ENCODE measurements at regions not wholly inside any gene's neighbourhood (a gene's known extent, or its start where the extent isn't known, plus 50 kb on each side); places are given as distances from the start of the nearest gene placed in this dataset.
"Not testable (repeated sequence)": the region's sequence is repeated elsewhere in the genome, so short reads cannot be mapped to it uniquely, and the experiment has no call there.

GRCh38 chr14:40694023-40694422 is 912.7 kb upstream of the LRFN5 start:
- no peak for DNase-seq (ENCODE audit: low read depth)

GRCh38 chr14:40691066-40691465 is 915.6 kb upstream of the LRFN5 start:
- no peak for DNase-seq (ENCODE audit: low read depth)

- no peak for DNase-seq (ENCODE audit: low read depth)
These were observed 920.9 kb upstream of the LRFN5 start for GRCh38 chr14:40685764-40686163.

- no peak for DNase-seq (ENCODE audit: low read depth)
These were observed 922.3 kb upstream of the LRFN5 start for GRCh38 chr14:40684328-40684727.

GRCh38 chr14:40682131-40682913 is 924.4 kb upstream of the LRFN5 start:
- DNase-seq (ENCODE audit: low read depth): no peak

GRCh38 chr14:40679256-40679655 is 927.4 kb upstream of the LRFN5 start:
- no peak for DNase-seq (ENCODE audit: low read depth)

GRCh38 chr14:40677206-40677605 is 929.5 kb upstream of the LRFN5 start:
- DNase-seq (ENCODE audit: low read depth): not testable (repeated sequence)

GRCh38 chr14:40674502-40674901 is 932.2 kb upstream of the LRFN5 start:
- DNase-seq (ENCODE audit: low read depth): no peak

GRCh38 chr14:40656311-40656710 is 950.4 kb upstream of the LRFN5 start:
- DNase-seq (ENCODE audit: low read depth): no peak

- no peak for DNase-seq (ENCODE audit: low read depth)
These were observed 954.5 kb upstream of the LRFN5 start for GRCh38 chr14:40652089-40652691.

- no peak for DNase-seq (ENCODE audit: low read depth)
These were observed 976.2 kb upstream of the LRFN5 start for GRCh38 chr14:40630471-40630870.

GRCh38 chr14:40629551-40630137 is 977.0 kb upstream of the LRFN5 start:
- not testable (repeated sequence) for DNase-seq (ENCODE audit: low read depth)

GRCh38 chr14:40629144-40629543 is 977.5 kb upstream of the LRFN5 start:
- no peak for DNase-seq (ENCODE audit: low read depth)

GRCh38 chr14:40623643-40624042 is 983.0 kb upstream of the LRFN5 start:
- no peak for DNase-seq (ENCODE audit: low read depth)

GRCh38 chr14:40618225-40618898 is 988.3 kb upstream of the LRFN5 start:
- DNase-seq (ENCODE audit: low read depth): no peak

- no peak for DNase-seq (ENCODE audit: low read depth)
These were observed 990.1 kb upstream of the LRFN5 start for GRCh38 chr14:40616579-40616978.

- no peak for DNase-seq (ENCODE audit: low read depth)
These were observed 1005.6 kb upstream of the LRFN5 start for GRCh38 chr14:40601063-40601462.

- no peak for DNase-seq (ENCODE audit: low read depth)
These were observed 1007.0 kb upstream of the LRFN5 start for GRCh38 chr14:40599725-40600124.

GRCh38 chr14:40581264-40581663 is 1025.4 kb upstream of the LRFN5 start:
- no peak for DNase-seq (ENCODE audit: low read depth)

GRCh38 chr14:40576880-40577478 is 1029.7 kb upstream of the LRFN5 start:
- no peak for DNase-seq (ENCODE audit: low read depth)

- DNase-seq (ENCODE audit: low read depth): no peak
These were observed 1031.9 kb upstream of the LRFN5 start for GRCh38 chr14:40574780-40575179.

GRCh38 chr14:40525314-40525713 is 1081.4 kb upstream of the LRFN5 start:
- no peak for DNase-seq (ENCODE audit: low read depth)

Data from fibroblast of gingiva (primary cell).